SK-N-SH (cell line): ENCODE measurements at regions not wholly inside any gene's neighbourhood (a gene's known extent, or its start where the extent isn't known, plus 50 kb on each side); places are given as distances from the start of the nearest gene placed in this dataset.

Experiments used
- CTCF ChIA-PET: fragments of 300-600, 350-600 bp; formaldehyde crosslinking; extraction: SDS; loops from one replicate; lab custom pipeline; 2021; lab: Yijun Ruan, JAX
- POLR2A ChIA-PET: fragments of 350-600 bp; sonication (Branson Sonifier 250); formaldehyde crosslinking; extraction: SDS; loops from one replicate; lab custom pipeline; 2020; ENCODE audit warnings: antibody characterized with exemption, inconsistent platforms; lab: Yijun Ruan, JAX
- DNase-seq: peaks from one replicate; pipeline ENCODE4 v3.0.0; 2012
- H2AFZ ChIP-seq: fragments of 200-600 bp; sonication (generic); 2 replicates; pipeline ENCODE4 v1.8.1; 2016; ENCODE audit warnings: antibody characterized with exemption, mild to moderate bottlenecking, low read depth
- H3F3A ChIP-seq: fragments of 200-600 bp; sonication (generic); replicated peaks from 2 replicates; pipeline ENCODE3; 2016; ENCODE audit warnings: antibody characterized with exemption, mild to moderate bottlenecking; ENCODE audit not compliant: insufficient read depth
- H3K27ac ChIP-seq, 2 experiments: fragments of 200-500 bp in 1 of 2; fragments of 200-600 bp in 1 of 2; sonication (Bioruptor generic) in 1 of 2; sonication (generic), shearing (Covaris generic) in 1 of 2; 2 replicates each; pipeline versions ENCODE4 v1.5.1 to v1.6.1; 2014 to 2016; ENCODE audit warnings: low read depth in 2 of 2, inconsistent platforms in 1 of 2, low read length in 1 of 2, mild to moderate bottlenecking in 1 of 2, mixed read lengths in 1 of 2
- H3K27me3 ChIP-seq: fragments of 200-600 bp; sonication (generic), shearing (Covaris generic); 2 replicates; pipeline ENCODE4 v1.6.1; 2016; ENCODE audit warnings: mixed run types; ENCODE audit not compliant: insufficient read depth
- H3K36me3 ChIP-seq, 2 experiments: fragments of 200-500 bp in 1 of 2; fragments of 200-600 bp in 1 of 2; sonication (Bioruptor generic) in 1 of 2; sonication (generic) in 1 of 2; replicated peaks in 1 of 2; 2 replicates each; pipeline versions ENCODE3 to v1.5.1; 2014 to 2016; ENCODE audit warnings: low read length in 1 of 2, mild to moderate bottlenecking in 1 of 2; ENCODE audit not compliant: insufficient read depth in 2 of 2, control insufficient read depth in 1 of 2
- H3K4me1 ChIP-seq, 2 experiments: fragments of 200-500 bp in 1 of 2; fragments of 200-600 bp in 1 of 2; sonication (Bioruptor generic) in 1 of 2; sonication (generic), shearing (Covaris generic) in 1 of 2; 2 replicates each; pipeline versions ENCODE4 v1.5.1 to v1.6.1; 2014 to 2016; ENCODE audit warnings: low read depth in 1 of 2, low read length in 1 of 2, mixed run types in 1 of 2; ENCODE audit not compliant: insufficient read depth in 2 of 2, control insufficient read depth in 1 of 2
- H3K4me2 ChIP-seq: fragments of 200-600 bp; sonication (generic), shearing (Covaris generic); 2 replicates; pipeline ENCODE4 v1.6.1; 2017; ENCODE audit warnings: mixed run types
- H3K4me3 ChIP-seq, 2 experiments: fragments of 200-500 bp in 1 of 2; fragments of 200-600 bp in 1 of 2; sonication (Bioruptor generic) in 1 of 2; sonication (generic), shearing (Covaris generic) in 1 of 2; 2 replicates each; pipeline versions ENCODE4 v1.5.1 to v1.8.1; 2014 to 2016; ENCODE audit warnings: low read depth in 2 of 2, inconsistent platforms in 1 of 2, low read length in 1 of 2, mild to moderate bottlenecking in 1 of 2, mixed read lengths in 1 of 2, moderate library complexity in 1 of 2
- H3K79me2 ChIP-seq: fragments of 200-600 bp; sonication (generic); 2 replicates; pipeline ENCODE4 v1.8.1; 2017; ENCODE audit warnings: mild to moderate bottlenecking; ENCODE audit not compliant: insufficient read depth
- H3K9ac ChIP-seq: fragments of 200-600 bp; sonication (generic); 2 replicates; pipeline ENCODE4 v1.6.1; 2017; ENCODE audit warnings: mixed run types
- H3K9me2 ChIP-seq: fragments of 200-600 bp; sonication (generic); 2 replicates; pipeline ENCODE4 v1.6.1; 2017; ENCODE audit warnings: mixed run types
- H3K9me3 ChIP-seq: fragments of 200-600 bp; sonication (generic); 2 replicates; pipeline ENCODE4 v1.6.1; 2017; ENCODE audit warnings: mixed run types, mild to moderate bottlenecking, moderate library complexity
- H4K20me1 ChIP-seq: fragments of 200-600 bp; sonication (generic); 2 replicates; pipeline ENCODE4 v1.6.1; 2017; ENCODE audit warnings: mild to moderate bottlenecking, mixed run types; ENCODE audit not compliant: insufficient read depth
- EP300 ChIP-seq, 2 experiments: IDR thresholded peaks; 2 replicates each; pipeline versions ENCODE4 v1.4.0 to v1.6.1; 2012; ENCODE audit warnings: borderline replicate concordance in 1 of 2, low read depth in 1 of 2, low read length in 1 of 2
- FOXM1 ChIP-seq: IDR thresholded peaks from 2 replicates; pipeline ENCODE4 v1.4.0; 2012; ENCODE audit warnings: low read depth, mild to moderate bottlenecking
- GABPA ChIP-seq: IDR thresholded peaks from 2 replicates; pipeline ENCODE4 v1.4.0; 2012; ENCODE audit warnings: low read depth, mild to moderate bottlenecking
- GATA2 ChIP-seq: sonication (generic); formaldehyde crosslinking; IDR thresholded peaks from 2 replicates; pipeline ENCODE4 v1.5.0; 2020; ENCODE audit warnings: mild to moderate bottlenecking, missing genetic modification reagents
- JUND ChIP-seq: IDR thresholded peaks from 2 replicates; pipeline ENCODE4 v1.4.0; 2012
- MXI1 ChIP-seq: IDR thresholded peaks from 2 replicates; pipeline ENCODE4 v1.6.1; 2012; ENCODE audit warnings: mild to moderate bottlenecking, low read depth, low read length, improper control_type of control experiment
- NFIC ChIP-seq: IDR thresholded peaks from 2 replicates; pipeline ENCODE4 v1.4.0; 2012; ENCODE audit warnings: borderline replicate concordance
- NRF1 ChIP-seq: IDR thresholded peaks from 2 replicates; pipeline ENCODE4 v1.6.1; 2012; ENCODE audit warnings: low read depth, mild to moderate bottlenecking, low read length
- POLR2AphosphoS5 ChIP-seq: IDR thresholded peaks from 2 replicates; pipeline ENCODE4 v1.6.1; 2012; ENCODE audit warnings: low read depth, low read length
- RAD21 ChIP-seq: IDR thresholded peaks from 2 replicates; pipeline ENCODE4 v1.6.1; 2012; ENCODE audit warnings: mild to moderate bottlenecking, low read length
- RXRA ChIP-seq: IDR thresholded peaks from 2 replicates; pipeline ENCODE4 v1.4.0; 2012; ENCODE audit warnings: low read depth, mild to moderate bottlenecking, borderline replicate concordance
- SIN3A ChIP-seq: IDR thresholded peaks from 2 replicates; pipeline ENCODE4 v1.6.1; 2012; ENCODE audit warnings: low read depth, mild to moderate bottlenecking, low read length, moderate library complexity, borderline replicate concordance
- SMC3 ChIP-seq: IDR thresholded peaks from 2 replicates; pipeline ENCODE4 v1.6.1; 2012; ENCODE audit warnings: low read depth, low read length, improper control_type of control experiment
- TEAD4 ChIP-seq: IDR thresholded peaks from 2 replicates; pipeline ENCODE4 v1.4.0; 2012; ENCODE audit warnings: mild to moderate bottlenecking, borderline replicate concordance; ENCODE audit not compliant: insufficient read depth
- USF1 ChIP-seq: IDR thresholded peaks from 2 replicates; pipeline ENCODE4 v1.4.0; 2012; ENCODE audit warnings: low read depth, borderline replicate concordance
- USF2 ChIP-seq: fragments of 150-350 bp; IDR thresholded peaks from 2 replicates; pipeline ENCODE4 v1.6.1; 2017; ENCODE audit warnings: antibody characterized with exemption, low read length, low read depth, borderline replicate concordance
- YY1 ChIP-seq: IDR thresholded peaks from 2 replicates; pipeline ENCODE4 v1.4.0; 2012; ENCODE audit warnings: low read depth, mild to moderate bottlenecking
- ZBTB33 ChIP-seq: IDR thresholded peaks from 2 replicates; pipeline ENCODE4 v1.4.0; 2012; ENCODE audit warnings: low read depth, borderline replicate concordance
- WGBS: methylation state at CpG from one replicate; pipeline ENCODE4 v1.1.6; 2017; ENCODE audit warnings: low lambda C conversion rate; 5-methylcytosine and 5-hydroxymethylcytosine counted together
- TF ChIP-seq, protein P1 (sequence below): IDR thresholded peaks from 2 replicates; pipeline ENCODE4; 2012
- TF ChIP-seq, protein P2 (sequence below): IDR thresholded peaks from 2 replicates; pipeline ENCODE4 v1.6.1; 2012; ENCODE audit warnings: mild to moderate bottlenecking, low read depth, low read length, moderate library complexity

DNA sequence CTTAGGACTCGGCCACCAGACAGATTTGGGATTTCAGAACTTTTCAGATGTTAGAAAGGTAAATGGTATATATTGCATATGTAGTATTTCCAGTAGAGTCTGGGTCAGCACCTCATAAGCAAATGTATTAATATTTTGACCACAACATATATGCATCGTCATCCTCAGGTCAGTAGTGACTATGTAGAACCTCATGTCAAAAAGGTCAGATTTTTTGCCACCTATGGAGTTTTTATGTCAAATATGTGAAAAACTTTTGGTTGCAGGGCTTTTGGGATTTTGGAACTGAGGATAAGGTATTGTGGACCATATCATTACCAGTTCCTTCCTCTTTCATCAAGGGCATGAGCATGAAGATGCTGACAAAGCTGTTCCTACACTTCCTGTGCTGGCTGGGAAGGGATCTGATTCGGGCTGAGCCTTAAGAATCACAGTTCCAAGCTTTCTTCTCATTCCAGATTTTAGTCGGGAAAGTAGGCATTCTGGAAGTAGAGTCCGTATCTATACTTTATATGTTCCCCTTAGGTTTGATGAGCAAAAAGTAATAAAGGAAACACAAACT is 183.0 kb upstream of the PGRMC2 start:
- CTCF ChIA-PET = interaction anchor here (1.2 to 6.2 kb wide), 2 partner anchors 11 to 15 kb away, joined by 3 to 50 read pairs; no protein-coding TSS in a partner anchor
- Histone ChIP-seq H3K9me3 (no peaks in the 10 kb centered on the region), H4K20me1 (no peaks in the 10 kb centered on the region), H3K9ac (no peak overlapping the region), H3K9me2 (no peaks in the 10 kb centered on the region), H3K4me3 (no peak overlapping the region), H3K36me3 (no peaks in the 10 kb centered on the region), H2AFZ (no peak overlapping the region), H3F3A (peaks cover 8% of the 10 kb centered on the region), H3K27me3 (no peaks in the 10 kb centered on the region), H3K27ac (no peak overlapping the region), H3K4me1 (peaks cover 8 to 12% of the 10 kb centered on the region in 2 experiments; a peak in 3 of 4 replicates), H3K79me2 (no peaks in the 10 kb centered on the region), H3K4me2 (no peak overlapping the region)
- WGBS = 94% methylated on average over 5 of the region's 5 CpGs
- POLR2A ChIA-PET = no interaction called here
- no peak for TF ChIP-seq RXRA
- TF ChIP-seq FOXM1 = no peak
- TF ChIP-seq SIN3A = no peak
- no peak for TF ChIP-seq USF2
- TF ChIP-seq JUND = no peak
- no peak for TF ChIP-seq POLR2AphosphoS5
- no peak for TF ChIP-seq YY1
- no peak for TF ChIP-seq ZBTB33
- no peak for TF ChIP-seq EP300 (IDR thresholded peaks at IDR 0.05; ENCODE audit: borderline replicate concordance in 1 of 2, low read depth in 1 of 2, low read length in 1 of 2)
- no peak for TF ChIP-seq NRF1
- TF ChIP-seq, protein P1, sequence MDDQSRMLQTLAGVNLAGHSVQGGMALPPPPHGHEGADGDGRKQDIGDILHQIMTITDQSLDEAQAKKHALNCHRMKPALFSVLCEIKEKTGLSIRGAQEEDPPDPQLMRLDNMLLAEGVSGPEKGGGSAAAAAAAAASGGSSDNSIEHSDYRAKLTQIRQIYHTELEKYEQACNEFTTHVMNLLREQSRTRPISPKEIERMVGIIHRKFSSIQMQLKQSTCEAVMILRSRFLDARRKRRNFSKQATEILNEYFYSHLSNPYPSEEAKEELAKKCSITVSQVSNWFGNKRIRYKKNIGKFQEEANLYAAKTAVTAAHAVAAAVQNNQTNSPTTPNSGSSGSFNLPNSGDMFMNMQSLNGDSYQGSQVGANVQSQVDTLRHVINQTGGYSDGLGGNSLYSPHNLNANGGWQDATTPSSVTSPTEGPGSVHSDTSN = no peak
- no peak for TF ChIP-seq TEAD4
- no peak for TF ChIP-seq GATA2 (CRISPR knock-in tag)
- no peak for TF ChIP-seq RAD21
- no peak for TF ChIP-seq USF1
- TF ChIP-seq MXI1 = no peak
- TF ChIP-seq NFIC = no peak
- no peak for TF ChIP-seq GABPA
- no peak for TF ChIP-seq SMC3
- TF ChIP-seq, protein P2, sequence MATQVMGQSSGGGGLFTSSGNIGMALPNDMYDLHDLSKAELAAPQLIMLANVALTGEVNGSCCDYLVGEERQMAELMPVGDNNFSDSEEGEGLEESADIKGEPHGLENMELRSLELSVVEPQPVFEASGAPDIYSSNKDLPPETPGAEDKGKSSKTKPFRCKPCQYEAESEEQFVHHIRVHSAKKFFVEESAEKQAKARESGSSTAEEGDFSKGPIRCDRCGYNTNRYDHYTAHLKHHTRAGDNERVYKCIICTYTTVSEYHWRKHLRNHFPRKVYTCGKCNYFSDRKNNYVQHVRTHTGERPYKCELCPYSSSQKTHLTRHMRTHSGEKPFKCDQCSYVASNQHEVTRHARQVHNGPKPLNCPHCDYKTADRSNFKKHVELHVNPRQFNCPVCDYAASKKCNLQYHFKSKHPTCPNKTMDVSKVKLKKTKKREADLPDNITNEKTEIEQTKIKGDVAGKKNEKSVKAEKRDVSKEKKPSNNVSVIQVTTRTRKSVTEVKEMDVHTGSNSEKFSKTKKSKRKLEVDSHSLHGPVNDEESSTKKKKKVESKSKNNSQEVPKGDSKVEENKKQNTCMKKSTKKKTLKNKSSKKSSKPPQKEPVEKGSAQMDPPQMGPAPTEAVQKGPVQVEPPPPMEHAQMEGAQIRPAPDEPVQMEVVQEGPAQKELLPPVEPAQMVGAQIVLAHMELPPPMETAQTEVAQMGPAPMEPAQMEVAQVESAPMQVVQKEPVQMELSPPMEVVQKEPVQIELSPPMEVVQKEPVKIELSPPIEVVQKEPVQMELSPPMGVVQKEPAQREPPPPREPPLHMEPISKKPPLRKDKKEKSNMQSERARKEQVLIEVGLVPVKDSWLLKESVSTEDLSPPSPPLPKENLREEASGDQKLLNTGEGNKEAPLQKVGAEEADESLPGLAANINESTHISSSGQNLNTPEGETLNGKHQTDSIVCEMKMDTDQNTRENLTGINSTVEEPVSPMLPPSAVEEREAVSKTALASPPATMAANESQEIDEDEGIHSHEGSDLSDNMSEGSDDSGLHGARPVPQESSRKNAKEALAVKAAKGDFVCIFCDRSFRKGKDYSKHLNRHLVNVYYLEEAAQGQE = no peak
- DNase-seq = no peak
